Astrocyte (in vitro differentiated cells and primary cell): ENCODE measurements at regions not wholly inside any gene's neighbourhood (a gene's known extent, or its start where the extent isn't known, plus 50 kb on each side); places are given as distances from the start of the nearest gene placed in this dataset.

Experiments used
- DNase-seq: peaks from one replicate; pipeline ENCODE4 v3.0.0-alpha.2; 2010; ENCODE audit warnings: low read depth
- FAIRE-seq: peaks from 2 replicates; lab custom pipeline; 2011; peaks lifted over from hg19 to GRCh38; lab: Jason Lieb, UNC
- H2AFZ ChIP-seq: 2 replicates; pipeline ENCODE4 v1.6.0; 2012; ENCODE audit warnings: low read depth, low read length, inconsistent platforms
- H3K27ac ChIP-seq: 2 replicates; pipeline ENCODE4 v1.5.1; 2011; ENCODE audit warnings: low read depth, low read length, inconsistent platforms
- H3K27me3 ChIP-seq: 2 replicates; pipeline ENCODE4 v1.6.0; 2011; ENCODE audit warnings: low read length, inconsistent platforms; ENCODE audit not compliant: insufficient read depth
- H3K36me3 ChIP-seq: 2 replicates; pipeline ENCODE4 v1.5.1; 2011; ENCODE audit warnings: low read length, inconsistent platforms; ENCODE audit not compliant: insufficient read depth
- H3K4me1 ChIP-seq: 2 replicates; pipeline ENCODE4 v1.5.1; 2011; ENCODE audit warnings: low read length, inconsistent platforms; ENCODE audit not compliant: insufficient read depth
- H3K4me2 ChIP-seq: 2 replicates; pipeline ENCODE4 v1.6.0; 2012; ENCODE audit warnings: low read length, inconsistent platforms
- H3K4me3 ChIP-seq: 2 replicates; pipeline ENCODE4 v1.5.1; 2011; ENCODE audit warnings: low read depth, mild to moderate bottlenecking, low read length, inconsistent platforms; ENCODE audit not compliant: insufficient read depth
- H3K79me2 ChIP-seq: 2 replicates; pipeline ENCODE4 v1.6.0; 2012; ENCODE audit warnings: mild to moderate bottlenecking, low read length, inconsistent platforms; ENCODE audit not compliant: insufficient read depth
- H3K9ac ChIP-seq: 2 replicates; pipeline ENCODE4 v1.6.0; 2012; ENCODE audit warnings: mild to moderate bottlenecking, low read length, inconsistent platforms
- H3K9me3 ChIP-seq: 2 replicates; pipeline ENCODE4 v1.5.1; 2012; ENCODE audit warnings: low read depth, mild to moderate bottlenecking, low read length, inconsistent platforms; ENCODE audit not compliant: insufficient read depth
- H4K20me1 ChIP-seq: 2 replicates; pipeline ENCODE4 v1.6.0; 2012; ENCODE audit warnings: low read length, inconsistent platforms; ENCODE audit not compliant: insufficient read depth
- H3K27ac Mint-ChIP-seq: one replicate; pipeline ENCODE4 v1.8.0; 2021; ENCODE audit warnings: mild to moderate bottlenecking, mixed read lengths; ENCODE audit not compliant: unreplicated experiment
- H3K27me3 Mint-ChIP-seq: one replicate; pipeline ENCODE4 v1.8.0; 2021; ENCODE audit warnings: low read depth, mixed read lengths; ENCODE audit not compliant: unreplicated experiment
- H3K36me3 Mint-ChIP-seq: one replicate; pipeline ENCODE4 v1.8.0; 2021; ENCODE audit warnings: low read depth, mixed read lengths; ENCODE audit not compliant: unreplicated experiment
- H3K4me1 Mint-ChIP-seq: one replicate; pipeline ENCODE4 v1.8.0; 2021; ENCODE audit warnings: low read depth, mixed read lengths; ENCODE audit not compliant: unreplicated experiment
- H3K4me3 Mint-ChIP-seq: one replicate; pipeline ENCODE4 v1.8.0; 2021; ENCODE audit warnings: mild to moderate bottlenecking, moderate library complexity, mixed read lengths; ENCODE audit not compliant: unreplicated experiment
- H3K9me3 Mint-ChIP-seq: one replicate; pipeline ENCODE4 v1.8.0; 2021; ENCODE audit warnings: mild to moderate bottlenecking, mixed read lengths; ENCODE audit not compliant: unreplicated experiment
- CTCF ChIP-seq: IDR thresholded peaks from 2 replicates; pipeline ENCODE4 v1.5.1; 2011; ENCODE audit warnings: low read depth, mild to moderate bottlenecking, inconsistent platforms, low read length, moderate library complexity; ENCODE audit not compliant: insufficient read depth
- EZH2 ChIP-seq: IDR thresholded peaks from 2 replicates; pipeline ENCODE4 v1.6.1; 2012; ENCODE audit warnings: mild to moderate bottlenecking, low read length, inconsistent platforms; ENCODE audit not compliant: insufficient read depth

GRCh38 chr12:28622406-28622805 is 432.1 kb downstream of the CCDC91 start:
- Histone ChIP-seq H2AFZ (no peak overlapping the region), H4K20me1 (no peaks in the 10 kb centered on the region), H3K36me3 (no peaks in the 10 kb centered on the region), H3K27me3 (no peaks in the 10 kb centered on the region), H3K27ac (no peak overlapping the region), H3K9ac (no peak overlapping the region), H3K79me2 (no peaks in the 10 kb centered on the region), H3K4me3 (no peak overlapping the region), H3K9me3 (no peaks in the 10 kb centered on the region), H3K4me2 (no peak overlapping the region), H3K4me1 (no peaks in the 10 kb centered on the region)
- DNase-seq, result peak; percentile 64
- no peak for TF ChIP-seq EZH2
- TF ChIP-seq CTCF, result no peak
- peak; percentile 17 for FAIRE-seq
- H3K27me3 Mint-ChIP-seq, result no peaks in the 10 kb centered on the region
- H3K27ac Mint-ChIP-seq, result no peak overlapping the region
- H3K4me1 Mint-ChIP-seq, result no peaks in the 10 kb centered on the region
- no peaks in the 10 kb centered on the region for H3K36me3 Mint-ChIP-seq
- H3K4me3 Mint-ChIP-seq, result no peak overlapping the region
- no peaks in the 10 kb centered on the region for H3K9me3 Mint-ChIP-seq

GRCh38 chr12:28626504-28626903 is 436.2 kb downstream of the CCDC91 start:
- H3K9me3 Mint-ChIP-seq, result no peaks in the 10 kb centered on the region
- no peak overlapping the region for H3K27ac Mint-ChIP-seq
- H3K79me2 ChIP-seq, result no peaks in the 10 kb centered on the region
- no peaks in the 10 kb centered on the region for H3K4me1 ChIP-seq
- no peaks in the 10 kb centered on the region for H4K20me1 ChIP-seq
- H3K4me2 ChIP-seq, result no peak overlapping the region
- H3K27me3 Mint-ChIP-seq, result no peaks in the 10 kb centered on the region
- no peaks in the 10 kb centered on the region for H3K36me3 ChIP-seq
- H3K27ac ChIP-seq, result no peak overlapping the region
- no peaks in the 10 kb centered on the region for H3K9me3 ChIP-seq
- H3K4me1 Mint-ChIP-seq, result no peaks in the 10 kb centered on the region
- no peak overlapping the region for H3K9ac ChIP-seq
- no peak overlapping the region for H3K4me3 ChIP-seq
- H3K27me3 ChIP-seq, result no peaks in the 10 kb centered on the region
- no peak for TF ChIP-seq CTCF
- TF ChIP-seq EZH2, result no peak
- H3K36me3 Mint-ChIP-seq, result no peaks in the 10 kb centered on the region
- DNase-seq (no peak), FAIRE-seq (no peak)
- H3K4me3 Mint-ChIP-seq, result no peak overlapping the region
- no peak overlapping the region for H2AFZ ChIP-seq

- DNase-seq (no peak), FAIRE-seq (no peak)
- Mint-ChIP-seq H3K27me3 (no peaks in the 10 kb centered on the region), H3K4me3 (no peak overlapping the region), H3K4me1 (no peaks in the 10 kb centered on the region), H3K27ac (no peak overlapping the region), H3K36me3 (no peaks in the 10 kb centered on the region), H3K9me3 (no peaks in the 10 kb centered on the region)
- TF ChIP-seq EZH2, result no peak
- no peak for TF ChIP-seq CTCF
- H3K4me1 ChIP-seq, result no peaks in the 10 kb centered on the region
- H2AFZ ChIP-seq, result no peak overlapping the region
- H4K20me1 ChIP-seq, result no peaks in the 10 kb centered on the region
- H3K4me2 ChIP-seq, result no peak overlapping the region
- no peak overlapping the region for H3K27ac ChIP-seq
- H3K9ac ChIP-seq, result no peak overlapping the region
- H3K27me3 ChIP-seq, result no peaks in the 10 kb centered on the region
- no peaks in the 10 kb centered on the region for H3K9me3 ChIP-seq
- H3K4me3 ChIP-seq, result no peak overlapping the region
- no peaks in the 10 kb centered on the region for H3K36me3 ChIP-seq
- no peaks in the 10 kb centered on the region for H3K79me2 ChIP-seq
These were observed 439.4 kb downstream of the CCDC91 start for GRCh38 chr12:28629691-28630090.
